HG03139 (cell line): ENCODE measurements at regions not wholly inside any gene's neighbourhood (a gene's known extent, or its start where the extent isn't known, plus 50 kb on each side); places are given as distances from the start of the nearest gene placed in this dataset.
"Not testable (repeated sequence)": the region's sequence is repeated elsewhere in the genome, so short reads cannot be mapped to it uniquely, and the experiment has no call there.

Experiments
- ATAC-seq: cut with Tn5 transposase; IDR thresholded peaks from one replicate; pipeline ENCODE4 v1.9.1; 2021; ENCODE audit not compliant: unreplicated experiment

DNA sequence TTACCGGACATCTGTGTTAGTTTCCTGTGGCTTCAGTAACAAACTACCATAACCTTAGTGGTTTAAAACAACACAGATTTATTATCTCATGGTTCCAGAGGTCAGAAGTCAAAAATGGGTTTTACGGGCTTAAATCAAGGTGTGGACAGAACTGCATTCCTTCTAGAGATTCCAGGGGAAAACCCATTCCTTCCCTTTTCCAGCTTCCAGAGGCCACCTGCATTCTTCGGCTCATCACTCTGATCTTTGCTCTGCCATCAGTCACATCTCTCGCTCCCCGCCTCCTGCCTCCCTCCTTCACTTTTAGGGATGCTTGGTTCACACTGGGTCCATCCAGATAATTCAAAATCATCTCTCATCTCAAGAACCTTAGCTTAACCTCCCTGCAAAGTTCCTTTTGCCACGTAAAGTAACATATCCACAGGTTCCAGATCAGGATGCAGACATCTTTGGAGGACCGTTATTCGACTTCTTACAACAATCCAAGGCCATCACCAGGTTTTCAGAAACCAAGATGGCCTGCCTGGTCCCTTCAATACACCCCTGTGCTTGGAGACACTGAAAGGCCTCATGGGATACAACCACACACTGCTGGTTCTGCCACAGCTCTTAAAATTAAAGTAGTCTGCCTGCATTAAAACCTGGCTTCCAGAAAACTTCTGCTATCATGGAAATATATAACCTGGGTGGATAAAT, 225.9 kb upstream of the MYO3A start:
- ATAC-seq, result no peak

DNA sequence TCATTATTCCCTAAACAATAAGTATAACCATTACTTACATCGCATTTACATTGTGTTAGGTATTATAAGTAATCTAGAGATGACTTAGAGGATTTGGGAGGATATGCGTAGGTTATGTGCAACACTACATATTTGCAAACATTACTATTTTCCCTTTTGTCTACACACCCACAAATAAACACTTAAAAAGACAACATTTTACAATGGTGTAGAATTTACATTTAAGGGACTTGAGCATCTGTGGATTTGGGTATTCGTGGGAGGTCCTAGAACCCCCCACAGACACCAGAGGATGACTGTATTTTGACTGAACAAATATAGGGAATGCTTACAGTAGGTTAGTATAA, 220.2 kb upstream of the MYO3A start:
- ATAC-seq, result no peak

DNA sequence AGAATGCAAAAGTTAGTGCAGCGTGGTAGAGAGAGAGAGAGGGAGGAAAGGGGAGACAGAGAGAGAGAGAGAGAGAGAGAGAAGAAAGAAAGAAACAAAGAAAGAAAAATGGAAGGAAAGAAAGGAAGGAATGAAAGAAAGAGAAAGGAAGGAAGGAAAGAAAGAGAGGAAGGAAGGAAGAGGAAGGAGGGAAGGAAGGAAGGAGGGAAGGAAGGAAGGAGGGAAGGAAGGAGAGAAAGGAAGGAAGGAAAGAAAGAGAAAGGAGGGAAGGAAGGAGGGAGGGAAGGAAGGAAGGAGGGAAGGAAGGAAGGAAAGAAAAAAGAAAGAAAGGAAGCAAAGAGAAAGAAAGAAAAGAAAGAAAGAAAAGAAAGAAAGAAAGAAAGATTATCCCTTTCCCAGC, 209.8 kb upstream of the MYO3A start:
- ATAC-seq, result no peak

DNA sequence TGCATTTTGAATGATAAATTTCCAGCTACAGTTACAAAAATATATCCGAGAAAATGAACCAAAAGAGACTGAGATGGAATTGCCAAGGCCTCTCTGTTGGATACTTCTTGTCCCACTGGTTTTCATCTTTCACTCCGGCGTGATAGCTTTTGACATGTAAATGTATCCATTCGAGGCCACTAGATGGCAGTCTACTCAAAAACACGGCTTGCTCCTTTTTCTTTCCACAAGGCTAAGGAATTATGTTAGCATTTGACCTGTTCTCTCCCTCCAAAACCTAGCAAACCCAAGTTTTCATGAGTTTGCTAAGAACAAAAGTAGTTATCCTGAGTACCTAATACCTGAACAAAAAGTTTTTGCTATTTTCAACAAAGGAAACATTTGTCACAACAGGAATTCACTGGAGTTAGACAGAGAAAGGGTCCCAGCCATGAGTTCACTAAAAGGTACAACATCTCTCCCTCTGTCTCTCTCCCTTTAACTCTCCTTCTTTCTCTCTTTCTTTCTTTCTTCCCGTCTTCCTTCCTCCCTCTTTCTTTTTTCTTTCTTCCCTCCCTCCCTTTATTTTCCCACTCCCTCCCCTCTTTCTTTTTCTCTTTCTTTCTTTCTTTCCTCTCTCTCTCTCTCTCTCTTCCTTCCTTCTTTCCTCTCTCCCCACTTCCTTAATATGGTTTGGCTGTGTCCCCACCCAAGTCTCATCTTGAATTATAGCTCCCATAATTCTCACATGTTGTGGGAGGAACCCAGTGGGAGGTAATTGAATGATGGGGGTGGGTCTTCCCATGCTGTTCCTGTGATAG, 207.9 kb upstream of the MYO3A start:
- ATAC-seq, result peak; percentile 70

DNA sequence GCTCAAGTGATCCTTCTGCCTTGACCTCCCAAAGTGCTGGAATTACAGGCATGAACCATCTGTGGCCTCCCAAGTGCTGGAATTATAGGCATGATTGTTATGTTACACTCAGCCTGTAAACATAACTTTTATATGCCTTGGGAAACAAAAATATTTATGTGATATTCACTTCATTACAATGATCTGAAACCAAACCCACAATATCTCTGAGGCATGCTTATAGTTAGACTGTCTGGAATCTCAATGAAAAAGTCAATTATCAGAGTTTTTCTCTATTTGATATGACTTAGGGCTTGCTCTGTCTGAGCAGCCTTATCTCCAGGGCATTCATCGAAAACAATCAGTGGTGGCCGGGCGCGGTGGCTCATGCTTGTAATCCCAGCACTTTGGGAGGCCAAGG, 195.3 kb upstream of the MYO3A start:
- no peak for ATAC-seq

DNA sequence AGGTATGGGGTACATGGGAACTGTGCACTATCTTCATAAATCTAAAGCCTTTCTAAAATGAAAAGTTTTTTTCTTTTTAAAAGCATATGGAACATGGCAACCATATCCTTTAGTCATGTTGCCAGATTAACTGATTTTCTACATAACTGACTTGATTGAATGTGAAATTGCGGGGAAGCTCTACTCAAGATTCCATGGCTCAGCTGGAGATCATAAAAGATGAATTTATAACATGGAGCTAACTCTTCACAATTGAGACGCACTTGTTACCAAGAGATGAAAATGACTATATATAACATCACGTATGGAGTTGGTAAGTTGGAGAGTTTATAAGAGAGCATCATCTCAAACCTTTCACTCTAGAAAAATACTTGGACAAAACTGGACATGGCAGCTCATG, 190.2 kb upstream of the MYO3A start:
- ATAC-seq, result no peak

DNA sequence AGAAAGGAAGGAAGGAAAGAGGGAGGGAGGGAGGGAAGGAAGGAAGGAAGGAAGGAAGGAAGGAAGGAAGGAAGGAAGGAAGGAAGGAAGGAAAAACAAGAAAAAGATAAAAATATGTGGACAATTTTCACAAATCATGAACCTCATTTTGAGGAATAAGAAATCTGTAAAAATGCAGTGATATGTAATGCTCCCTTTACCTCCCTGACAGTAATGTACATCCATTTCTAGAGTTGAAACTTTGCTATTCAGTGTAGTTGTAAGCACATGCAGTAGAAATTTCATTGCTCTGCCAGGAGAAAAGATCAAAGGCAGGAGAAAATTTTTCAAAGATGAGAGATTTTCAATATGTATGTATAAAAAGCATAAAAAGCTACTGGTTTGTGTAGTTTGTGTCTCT, 189.5 kb upstream of the MYO3A start:
- no peak for ATAC-seq

DNA sequence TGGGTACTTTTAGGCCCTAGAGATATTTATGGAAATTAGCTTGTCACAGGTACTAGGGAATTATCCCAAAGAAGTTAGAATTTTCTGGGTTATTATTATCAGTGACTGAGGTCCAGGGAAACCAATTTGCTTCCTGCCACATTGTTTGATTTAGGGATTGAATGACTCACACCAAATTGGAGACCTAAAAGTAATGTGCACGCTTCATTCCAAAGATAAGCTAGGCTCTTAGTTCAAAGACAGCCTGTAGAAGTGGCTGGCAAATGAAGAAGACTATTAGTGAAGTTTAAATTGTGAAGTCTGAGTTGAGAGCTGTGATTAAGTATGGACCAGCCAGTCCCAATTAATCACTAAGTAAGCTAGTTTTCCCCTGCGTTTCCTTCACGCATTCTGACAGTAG, 188.1 kb upstream of the MYO3A start:
- ATAC-seq, result no peak

DNA sequence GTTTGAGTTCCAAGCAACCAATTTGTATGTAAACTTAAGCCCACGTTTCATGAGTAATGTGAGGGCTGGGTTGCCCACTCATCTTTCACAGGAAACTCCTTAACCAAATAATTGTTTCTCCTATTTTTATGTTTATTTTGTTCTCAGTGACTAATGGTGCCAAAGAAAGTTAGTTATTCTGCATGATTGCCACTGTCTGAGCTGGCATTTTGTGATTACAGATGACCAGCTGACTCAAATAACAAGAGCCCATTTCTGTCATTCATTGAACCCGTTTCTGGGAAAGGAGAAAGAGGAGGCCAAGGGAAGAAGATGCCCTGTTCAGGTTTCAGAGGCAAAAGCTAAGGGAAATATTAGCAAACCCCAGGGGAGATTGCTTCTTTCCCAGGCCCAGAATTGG, 186.9 kb upstream of the MYO3A start:
- no peak for ATAC-seq

DNA sequence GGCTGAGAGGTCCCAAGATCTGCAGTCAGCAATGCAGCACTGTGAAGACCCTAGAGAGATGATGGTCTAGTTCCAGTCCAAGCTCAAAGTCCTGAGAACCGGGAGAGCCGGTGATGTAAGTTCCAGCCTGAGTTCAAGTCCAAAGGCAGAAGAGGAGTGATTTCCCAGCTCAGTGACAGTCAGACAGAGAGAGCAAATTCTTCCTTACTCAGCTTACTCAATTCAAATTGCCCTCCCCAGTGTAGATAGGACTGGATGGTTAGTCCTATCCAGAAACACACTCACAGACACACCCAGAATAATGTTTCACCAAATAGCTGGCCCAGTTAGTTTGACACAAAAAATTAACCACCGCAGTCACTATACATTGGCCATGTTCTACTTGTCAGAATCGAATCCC, 185.5 kb upstream of the MYO3A start:
- ATAC-seq, result no peak

DNA sequence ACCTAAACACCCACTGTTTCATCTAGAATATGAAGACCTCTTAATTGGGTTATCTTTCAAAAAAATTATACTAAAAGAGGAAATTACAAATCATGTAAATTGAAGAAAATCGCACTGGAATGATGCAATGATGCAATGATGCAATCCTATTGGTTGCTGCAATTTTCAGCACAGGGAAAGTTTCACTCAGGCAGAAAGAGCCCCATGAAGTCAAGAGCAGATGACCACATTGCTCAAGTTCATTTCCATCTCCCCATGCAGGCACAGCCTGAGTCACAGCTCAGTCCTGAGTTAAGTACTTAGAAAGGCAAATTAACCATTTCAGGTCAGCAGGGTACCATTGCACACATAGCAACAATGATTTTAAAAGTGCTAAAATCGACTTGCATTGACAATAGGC, 180.3 kb upstream of the MYO3A start:
- ATAC-seq, result no peak

DNA sequence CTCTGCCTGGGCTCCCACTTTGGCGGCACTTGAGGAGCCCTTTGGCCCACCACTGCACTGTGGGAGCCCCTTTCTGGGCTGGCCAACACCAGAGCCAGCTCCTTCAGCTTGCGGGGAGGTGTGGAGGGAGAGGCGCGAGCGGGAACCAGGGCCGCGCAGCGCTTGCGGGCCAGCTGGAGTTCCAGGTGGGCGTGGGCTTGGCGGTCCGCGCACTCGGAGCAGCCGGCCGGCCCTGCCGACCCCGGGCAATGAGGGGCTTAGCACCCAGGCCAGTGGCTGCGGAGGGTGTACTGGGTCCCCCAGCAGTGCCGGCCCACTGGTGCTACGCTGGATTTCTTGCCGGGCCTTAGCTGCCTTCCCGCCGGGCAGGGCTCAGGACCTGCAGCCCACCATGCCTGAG, 178.2 kb upstream of the MYO3A start:
- not testable (repeated sequence) for ATAC-seq

DNA sequence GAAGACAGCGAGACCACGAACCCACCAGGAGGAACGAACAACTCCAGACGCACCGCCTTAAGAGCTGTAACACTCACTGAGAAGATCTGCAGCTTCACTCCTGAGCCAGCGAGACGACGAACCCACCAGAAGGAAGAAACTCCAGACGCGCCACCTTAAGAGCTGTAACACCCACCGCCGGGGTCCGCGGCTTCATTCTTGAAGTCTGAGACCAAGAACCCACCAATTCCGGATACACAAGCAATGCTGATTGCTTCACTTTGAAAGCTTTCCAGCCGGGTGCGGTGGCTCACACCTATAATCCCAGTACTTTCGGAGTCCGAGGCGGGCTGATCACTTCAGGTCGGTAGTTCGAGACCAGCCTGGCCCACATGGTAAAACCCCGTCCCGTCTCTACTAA, 177.2 kb upstream of the MYO3A start:
- ATAC-seq, result no peak

DNA sequence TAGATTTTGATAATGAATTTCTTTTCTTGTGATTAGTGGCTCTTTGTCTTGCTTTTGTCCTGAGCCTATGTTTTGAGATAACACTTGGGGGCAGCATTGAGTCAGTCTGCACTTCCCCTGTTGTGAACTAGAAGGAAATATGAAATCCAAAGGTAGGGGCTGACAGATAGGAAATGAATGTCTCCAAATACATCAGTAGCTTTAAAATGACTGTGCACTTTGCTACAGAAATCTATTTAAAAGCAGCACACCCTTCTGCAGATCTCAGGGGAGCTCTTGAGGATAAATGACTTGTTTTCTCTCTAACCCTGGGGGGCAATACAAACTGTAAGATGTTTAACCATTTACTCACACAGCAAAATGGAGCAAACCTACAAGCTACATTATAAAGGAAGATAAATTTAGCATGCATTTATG, 176.0 kb upstream of the MYO3A start:
- no peak for ATAC-seq

DNA sequence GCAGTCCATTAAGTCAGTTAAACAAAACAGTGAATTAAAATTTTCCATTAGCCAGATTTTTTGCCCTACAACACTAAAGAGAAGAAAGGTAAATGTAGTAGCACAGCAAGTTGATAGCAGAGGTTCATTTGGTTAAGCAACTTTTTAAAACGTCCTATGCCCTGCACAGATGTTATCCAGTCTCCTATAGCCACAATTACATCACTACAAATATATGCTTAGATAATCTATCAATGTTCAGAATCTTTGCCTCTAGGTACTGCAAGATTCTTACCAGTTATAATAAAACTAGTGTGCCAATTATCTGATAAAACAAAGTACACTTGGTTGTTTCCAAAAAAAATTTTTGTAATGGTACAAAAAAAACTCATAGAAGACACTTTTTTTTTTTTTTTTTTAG, 175.5 kb upstream of the MYO3A start:
- ATAC-seq, result no peak

DNA sequence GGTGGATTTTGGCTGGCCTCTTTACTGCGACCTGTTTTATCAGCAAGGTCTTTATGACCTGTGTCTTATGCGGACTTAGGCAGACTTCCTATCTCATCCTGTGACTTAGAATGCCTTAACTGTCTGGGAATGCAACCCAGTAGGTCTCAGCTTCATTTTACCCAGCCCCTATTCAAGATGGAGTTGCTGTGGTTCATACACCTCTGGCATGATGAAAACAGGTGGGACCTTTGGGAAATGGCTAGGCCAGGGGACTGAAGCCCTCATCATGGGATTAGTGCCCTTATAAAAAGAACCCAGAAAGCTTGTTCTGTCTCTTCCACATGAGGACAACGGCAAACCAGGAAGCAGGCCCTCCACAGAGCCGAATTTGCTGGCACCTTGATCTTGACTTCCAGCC, 172.1 kb upstream of the MYO3A start:
- ATAC-seq, result no peak

DNA sequence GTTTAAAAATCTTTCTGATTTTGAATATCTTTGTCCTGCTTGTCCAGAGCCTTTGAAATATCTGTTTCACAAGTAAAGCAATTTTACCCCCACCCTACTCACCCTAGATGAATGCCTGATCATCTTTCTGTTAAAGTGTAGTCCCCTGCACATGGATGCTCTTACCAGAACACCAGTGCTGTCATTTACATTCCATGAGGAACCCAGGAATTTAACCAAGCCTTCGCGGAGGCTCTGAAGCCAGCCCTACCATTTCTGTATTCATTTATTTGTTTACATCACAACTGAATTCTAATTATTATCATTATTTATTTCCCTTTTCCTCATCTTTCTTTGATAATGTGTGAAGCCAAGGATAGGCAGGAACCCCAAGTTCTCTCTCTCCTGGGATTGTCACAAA, 167.8 kb upstream of the MYO3A start:
- ATAC-seq, result no peak

DNA sequence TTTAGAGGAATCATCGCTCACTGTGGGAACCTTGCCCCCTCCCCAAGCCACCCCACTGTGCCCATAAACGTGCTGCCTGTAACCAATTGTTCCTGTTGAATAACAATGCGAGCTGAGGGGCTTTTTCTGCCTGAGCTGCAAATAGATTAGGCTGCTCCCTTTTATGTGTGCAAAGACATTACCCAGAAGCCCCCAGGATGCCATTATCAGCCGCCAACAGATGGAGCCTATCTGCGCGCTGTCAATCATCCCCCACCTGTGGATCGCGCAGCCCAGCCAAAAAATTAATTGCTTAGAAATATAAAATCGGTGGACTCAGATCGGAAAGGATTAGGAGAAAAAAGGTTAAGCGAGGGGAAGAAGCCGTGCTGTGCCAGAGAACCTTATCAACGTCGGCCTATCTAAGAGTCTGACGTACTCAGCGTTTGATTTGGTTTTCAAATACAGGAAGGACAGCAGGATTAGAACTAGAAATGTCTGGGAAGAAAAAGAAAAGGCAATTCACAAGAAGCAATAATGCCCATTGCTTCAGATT, 167.3 kb upstream of the MYO3A start:
- no peak for ATAC-seq

DNA sequence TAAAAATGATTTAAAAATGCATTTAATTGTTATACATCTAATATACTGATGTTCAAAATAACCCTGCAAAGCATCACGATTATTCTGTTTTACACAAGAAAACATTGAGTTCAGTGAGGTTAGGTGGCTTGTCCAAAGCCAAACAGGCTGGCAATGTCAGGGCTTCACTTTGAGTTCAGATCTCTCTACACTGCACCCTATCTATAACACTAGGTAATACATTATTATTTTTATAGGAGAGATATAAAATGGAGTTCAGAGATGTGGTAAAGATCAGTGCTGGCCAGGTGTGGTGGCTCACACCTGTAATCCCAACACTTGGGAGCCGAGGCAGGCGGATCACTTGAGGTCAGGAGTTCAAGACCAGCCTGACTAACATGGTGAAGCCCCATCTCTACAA, 165.9 kb upstream of the MYO3A start:
- ATAC-seq, result no peak

DNA sequence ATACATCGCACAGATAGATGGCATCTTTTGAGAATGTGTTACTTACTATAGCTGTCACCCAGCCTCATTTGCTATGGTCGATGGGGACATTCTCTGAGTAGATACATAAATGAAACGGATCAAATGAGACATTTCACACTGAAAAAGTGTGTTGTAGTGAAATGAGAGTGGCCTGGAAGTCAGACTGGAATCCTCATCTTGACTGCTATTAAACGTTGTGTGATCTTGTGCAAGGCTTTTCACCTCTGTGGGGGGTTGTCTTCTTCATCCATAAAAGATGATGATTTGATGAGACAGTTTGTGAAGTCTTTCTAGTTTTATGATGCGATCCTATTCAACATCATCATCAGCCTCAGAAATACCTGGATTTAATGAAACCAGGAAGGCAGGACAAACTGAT, 155.4 kb upstream of the MYO3A start:
- ATAC-seq, result no peak

DNA sequence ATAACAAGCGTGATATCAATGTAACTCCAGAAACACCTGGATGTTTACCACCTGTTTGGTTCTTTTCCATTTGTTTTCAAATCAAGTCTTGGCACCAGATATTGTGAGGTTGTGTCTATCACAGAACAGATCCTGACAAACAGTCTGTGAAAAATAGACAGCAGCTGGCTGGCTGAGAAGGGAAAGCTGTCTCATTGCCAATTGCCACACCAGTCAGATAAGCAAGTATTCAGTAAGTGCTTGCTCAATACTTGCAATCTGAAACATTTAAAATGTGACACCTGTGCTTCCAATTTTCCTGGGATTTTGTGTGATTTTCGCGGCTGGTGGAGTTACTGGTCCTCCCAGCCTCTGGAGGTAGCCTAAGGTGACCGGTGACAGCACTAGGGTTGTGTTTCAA, 147.9 kb upstream of the MYO3A start:
- no peak for ATAC-seq

DNA sequence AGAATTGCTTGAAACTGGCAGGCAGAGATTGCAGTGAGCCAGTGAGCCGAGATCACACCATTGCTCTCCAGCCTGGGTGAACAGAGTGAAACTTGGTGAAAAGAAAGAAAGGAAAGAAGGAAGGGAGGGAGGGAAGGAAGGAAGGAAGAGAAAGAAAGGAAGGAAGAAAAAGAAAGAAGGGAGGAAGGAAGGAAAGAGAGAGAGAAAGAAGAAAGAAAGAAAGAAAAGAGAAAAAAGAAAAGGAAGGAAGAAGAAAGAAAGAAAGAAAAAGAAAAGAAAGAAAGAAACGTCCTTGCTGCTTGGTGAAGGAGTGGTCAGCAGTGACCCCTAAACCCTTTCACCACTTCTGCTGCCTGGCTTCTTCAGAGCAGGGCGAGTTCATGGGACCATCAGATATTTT, 147.1 kb upstream of the MYO3A start:
- no peak for ATAC-seq
